ENCODE measurements at regions not wholly inside any gene's neighbourhood (a gene's known extent, or its start where the extent isn't known, plus 50 kb on each side); places are given as distances from the start of the nearest gene placed in this dataset.

- TF ChIP-seq, protein P1, sequence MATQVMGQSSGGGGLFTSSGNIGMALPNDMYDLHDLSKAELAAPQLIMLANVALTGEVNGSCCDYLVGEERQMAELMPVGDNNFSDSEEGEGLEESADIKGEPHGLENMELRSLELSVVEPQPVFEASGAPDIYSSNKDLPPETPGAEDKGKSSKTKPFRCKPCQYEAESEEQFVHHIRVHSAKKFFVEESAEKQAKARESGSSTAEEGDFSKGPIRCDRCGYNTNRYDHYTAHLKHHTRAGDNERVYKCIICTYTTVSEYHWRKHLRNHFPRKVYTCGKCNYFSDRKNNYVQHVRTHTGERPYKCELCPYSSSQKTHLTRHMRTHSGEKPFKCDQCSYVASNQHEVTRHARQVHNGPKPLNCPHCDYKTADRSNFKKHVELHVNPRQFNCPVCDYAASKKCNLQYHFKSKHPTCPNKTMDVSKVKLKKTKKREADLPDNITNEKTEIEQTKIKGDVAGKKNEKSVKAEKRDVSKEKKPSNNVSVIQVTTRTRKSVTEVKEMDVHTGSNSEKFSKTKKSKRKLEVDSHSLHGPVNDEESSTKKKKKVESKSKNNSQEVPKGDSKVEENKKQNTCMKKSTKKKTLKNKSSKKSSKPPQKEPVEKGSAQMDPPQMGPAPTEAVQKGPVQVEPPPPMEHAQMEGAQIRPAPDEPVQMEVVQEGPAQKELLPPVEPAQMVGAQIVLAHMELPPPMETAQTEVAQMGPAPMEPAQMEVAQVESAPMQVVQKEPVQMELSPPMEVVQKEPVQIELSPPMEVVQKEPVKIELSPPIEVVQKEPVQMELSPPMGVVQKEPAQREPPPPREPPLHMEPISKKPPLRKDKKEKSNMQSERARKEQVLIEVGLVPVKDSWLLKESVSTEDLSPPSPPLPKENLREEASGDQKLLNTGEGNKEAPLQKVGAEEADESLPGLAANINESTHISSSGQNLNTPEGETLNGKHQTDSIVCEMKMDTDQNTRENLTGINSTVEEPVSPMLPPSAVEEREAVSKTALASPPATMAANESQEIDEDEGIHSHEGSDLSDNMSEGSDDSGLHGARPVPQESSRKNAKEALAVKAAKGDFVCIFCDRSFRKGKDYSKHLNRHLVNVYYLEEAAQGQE (IDR thresholded peaks at IDR 0.05) = no peak
- TF ChIP-seq, protein P2, sequence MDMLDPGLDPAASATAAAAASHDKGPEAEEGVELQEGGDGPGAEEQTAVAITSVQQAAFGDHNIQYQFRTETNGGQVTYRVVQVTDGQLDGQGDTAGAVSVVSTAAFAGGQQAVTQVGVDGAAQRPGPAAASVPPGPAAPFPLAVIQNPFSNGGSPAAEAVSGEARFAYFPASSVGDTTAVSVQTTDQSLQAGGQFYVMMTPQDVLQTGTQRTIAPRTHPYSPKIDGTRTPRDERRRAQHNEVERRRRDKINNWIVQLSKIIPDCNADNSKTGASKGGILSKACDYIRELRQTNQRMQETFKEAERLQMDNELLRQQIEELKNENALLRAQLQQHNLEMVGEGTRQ (IDR thresholded peaks at IDR 0.05) = no peak
- TF ChIP-seq ELK1 (IDR thresholded peaks at IDR 0.05; ENCODE audit: low read depth, low read length) (no peak), KDM1A (IDR thresholded peaks at IDR 0.05; ENCODE audit: low read depth) (no peak), ZSCAN20 (CRISPR knock-in tag; IDR thresholded peaks at IDR 0.05) (no peak)
These were observed 378.6 kb upstream of the DDHD1 start (continued) for GRCh38 chr14:53531730-53532129.

DNA sequence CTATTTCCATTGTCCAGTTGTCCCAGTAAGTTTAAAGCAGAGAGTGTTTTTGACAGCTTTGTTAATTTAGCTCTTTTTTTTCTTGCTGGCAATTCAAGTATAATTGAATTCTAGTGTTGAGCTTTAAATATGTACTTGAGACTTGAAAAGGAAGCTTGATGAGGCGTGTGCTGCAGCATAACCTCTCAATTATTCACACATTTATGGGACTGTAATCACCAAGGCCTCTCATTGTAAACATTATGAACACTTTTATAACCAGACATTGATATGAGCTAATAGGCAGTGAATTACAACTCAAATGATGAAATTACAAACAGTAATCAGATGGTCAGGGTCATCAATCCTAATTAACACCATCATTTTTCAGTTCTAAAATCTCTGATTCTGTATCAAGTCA, 378.0 kb upstream of the DDHD1 start:
- Histone ChIP-seq H3K4me1 (no peaks in the 10 kb centered on the region), H3K4me2 (no peak overlapping the region), H3K9me3 (no peaks in the 10 kb centered on the region), H3K27ac (no peak overlapping the region), H3K4me3 (no peak overlapping the region)
- CTCF ChIA-PET = interaction anchor here (6.0 kb wide), 1 partner anchor 8 kb away, joined by 24 read pairs; no protein-coding TSS in a partner anchor
- TF ChIP-seq RNF2 (IDR thresholded peaks at IDR 0.05; ENCODE audit: borderline replicate concordance, low read depth) (no peak), FOSB (CRISPR knock-in tag; IDR thresholded peaks at IDR 0.05) (no peak), MYC (IDR thresholded peaks at IDR 0.05; ENCODE audit: borderline replicate concordance, low read length) (no peak), CHD2 (IDR thresholded peaks at IDR 0.05; ENCODE audit: low read length, partially characterized antibody) (no peak), NR3C1 (IDR thresholded peaks at IDR 0.05) (no peak), EP300 (IDR thresholded peaks at IDR 0.05) (no peak), CEBPB (IDR thresholded peaks at IDR 0.05) (no peak), CHD4 (IDR thresholded peaks at IDR 0.05; ENCODE audit: borderline replicate concordance) (no peak), RFX5 (IDR thresholded peaks at IDR 0.05) (no peak), CTCF (IDR thresholded peaks at IDR 0.05) (no peak), HMGXB4 (CRISPR knock-in tag; IDR thresholded peaks at IDR 0.05; ENCODE audit: borderline replicate concordance) (no peak), RARB (CRISPR knock-in tag; IDR thresholded peaks at IDR 0.05) (no peak), TP53 (CRISPR knock-in tag; IDR thresholded peaks at IDR 0.05) (no peak), ZNF302 (CRISPR knock-in tag; IDR thresholded peaks at IDR 0.05) (no peak), RAD21 (conservative IDR thresholded peaks at IDR 0.05 in 1 of 2, IDR thresholded peaks at IDR 0.05 in 1 of 2) (no peak), SREBF2 (IDR thresholded peaks at IDR 0.05) (no peak), HEYL (CRISPR knock-in tag; IDR thresholded peaks at IDR 0.05) (no peak), POLR2A (IDR thresholded peaks at IDR 0.05; ENCODE audit: low read length) (no peak), EHF (CRISPR knock-in tag; IDR thresholded peaks at IDR 0.05) (no peak)
- FAIRE-seq (no peak), ATAC-seq (no peak), DNase-seq (ENCODE audit: low read depth in 1 of 2, low spot score in 1 of 2) (no peak)
- POLR2A ChIA-PET = no interaction called here
- 45% methylated on average over 1 of the region's 1 CpG for WGBS (ENCODE audit: missing lambda C conversion rate)

Measured in A549 (cell line).